HepG2 (cell line): ENCODE measurements at regions not wholly inside any gene's neighbourhood (a gene's known extent, or its start where the extent isn't known, plus 50 kb on each side); places are given as distances from the start of the nearest gene placed in this dataset.

Experiments used
- ATAC-seq: fragments of 200-7000 bp; cut with Tn5 transposase; 3 replicates; pipeline ENCODE4 v1.9.1; 2020; ENCODE audit warnings: mild to moderate bottlenecking, moderate library complexity
- BruUV-seq: library from RNA; stranded (reverse); fragments of 400-500 nt; replicated peaks from 2 replicates; lab custom pipeline; 2021; lab: Mats Ljungman, UMichigan
- CTCF ChIA-PET: fragments of 300-600 bp; formaldehyde crosslinking; extraction: SDS; loops from one replicate; lab custom pipeline; 2021; ENCODE audit warnings: low total read pairs, inconsistent platforms, low intra/inter-chr PET ratio; lab: Yijun Ruan, JAX
- POLR2A ChIA-PET: fragments of 350-600 bp; sonication (Branson Sonifier 250); formaldehyde crosslinking; loops from one replicate; lab custom pipeline; 2020; ENCODE audit warnings: antibody characterized with exemption, inconsistent platforms; lab: Yijun Ruan, JAX
- DNase-seq: peaks from one replicate; pipeline ENCODE4 v3.0.0-alpha.2; 2015; ENCODE audit warnings: low spot score
- FAIRE-seq: peaks from 3 replicates; lab custom pipeline; 2011; peaks lifted over from hg19 to GRCh38; lab: Jason Lieb, UNC
- H2AFZ ChIP-seq: one replicate; pipeline ENCODE4 v1.6.1; 2011; ENCODE audit warnings: low read length, inconsistent platforms
- H3K27ac ChIP-seq: fragments of 300-600 bp; 3 replicates; pipeline ENCODE4 v1.8.0; 2011; ENCODE audit warnings: mixed run types, mild to moderate bottlenecking, mixed read lengths, low read length, inconsistent platforms; ENCODE audit not compliant: insufficient read depth; ENCODE audit errors: extremely low read length
- H3K27me3 ChIP-seq, 2 experiments: fragments of 200-600 bp in 1 of 2; 2 replicates in 1 of 2; 3 replicates in 1 of 2; pipeline versions ENCODE4 v1.6.0 to v1.8.0; 2011; ENCODE audit warnings: low read length in 2 of 2, mild to moderate bottlenecking in 2 of 2, moderate library complexity in 2 of 2, inconsistent platforms in 1 of 2; ENCODE audit not compliant: insufficient read depth in 2 of 2, control insufficient read depth in 1 of 2
- H3K36me3 ChIP-seq, 2 experiments: fragments of 200-600 bp in 1 of 2; replicated peaks in 1 of 2; 2 replicates in 1 of 2; 3 replicates in 1 of 2; pipeline versions ENCODE4 v1.5.1 to v1.8.0; 2011; ENCODE audit warnings: low read length in 2 of 2, inconsistent platforms in 1 of 2; ENCODE audit not compliant: insufficient read depth in 2 of 2, control insufficient read depth in 1 of 2
- H3K4me1 ChIP-seq: 2 replicates; pipeline ENCODE4 v1.5.1; 2012; ENCODE audit warnings: low read length, inconsistent platforms; ENCODE audit not compliant: insufficient read depth
- H3K4me2 ChIP-seq: 2 replicates; pipeline ENCODE4 v1.6.0; 2011; ENCODE audit warnings: low read depth, low read length, inconsistent platforms
- H3K4me3 ChIP-seq, 3 experiments: fragments of 200-600 bp in 1 of 3; sonication (generic), shearing (Covaris generic) in 1 of 3; replicated peaks in 1 of 3; 2 replicates each; pipeline ENCODE4 v1.5.1; 2011 to 2016; ENCODE audit warnings: low read length in 3 of 3, inconsistent platforms in 2 of 3, low read depth in 2 of 3, mild to moderate bottlenecking in 2 of 3, control low read depth in 1 of 3, mixed read lengths in 1 of 3; ENCODE audit not compliant: insufficient read depth in 1 of 3
- H3K79me2 ChIP-seq: one replicate; pipeline ENCODE4 v1.6.1; 2011; ENCODE audit warnings: low read length, inconsistent platforms; ENCODE audit not compliant: insufficient read depth
- H3K9ac ChIP-seq: 2 replicates; pipeline ENCODE4 v1.6.0; 2011; ENCODE audit warnings: mild to moderate bottlenecking, low read depth, low read length, inconsistent platforms; ENCODE audit not compliant: insufficient read depth
- H3K9me3 ChIP-seq: 2 replicates; pipeline ENCODE4 v1.5.1; 2012; ENCODE audit warnings: mild to moderate bottlenecking, low read length
- H4K20me1 ChIP-seq: 2 replicates; pipeline ENCODE4 v1.6.0; 2011; ENCODE audit warnings: inconsistent platforms, mild to moderate bottlenecking, low read length, moderate library complexity; ENCODE audit not compliant: insufficient read depth
- CENPX ChIP-seq: sonication (generic); formaldehyde crosslinking; IDR thresholded peaks from 2 replicates; pipeline ENCODE4 v1.9.0; 2021; ENCODE audit warnings: mild to moderate bottlenecking, missing genetic modification reagents, moderate library complexity
- DPF2 ChIP-seq: sonication (generic); formaldehyde crosslinking; IDR thresholded peaks from 2 replicates; pipeline ENCODE4 v1.4.0; 2020; ENCODE audit warnings: mild to moderate bottlenecking, low read depth, missing genetic modification reagents, borderline replicate concordance
- GATAD1 ChIP-seq: IDR thresholded peaks from 2 replicates; pipeline ENCODE4 v1.6.1; 2016; ENCODE audit warnings: missing genetic modification reagents, missing compliant biosample characterization
- HOXA3 ChIP-seq: sonication (generic); formaldehyde crosslinking; IDR thresholded peaks from 2 replicates; pipeline ENCODE4 v1.5.0; 2020; ENCODE audit warnings: missing genetic modification reagents
- ZNF660 ChIP-seq: sonication (generic); formaldehyde crosslinking; IDR thresholded peaks from 2 replicates; pipeline ENCODE4 v1.5.1; 2020; ENCODE audit warnings: mild to moderate bottlenecking, low read depth, missing genetic modification reagents, borderline replicate concordance
- WGBS: methylation state at CpG from one replicate; pipeline ENCODE4 v1.1.6; 2017; ENCODE audit warnings: low lambda C conversion rate; 5-methylcytosine and 5-hydroxymethylcytosine counted together
- in situ Hi-C: cut with HindIII; loops from 2 replicates; pipeline ENCODE4 v1.10.0; 2017; ENCODE audit warnings: low pct_unique_long_range_greater_than_20kb; ENCODE audit not compliant: extremely low pct_ligation_motif_present
- intact Hi-C: fragments of 100-400 bp; cut with micrococcal nuclease; formaldehyde crosslinking; loops from one replicate; pipeline ENCODE4 v1.10.0; 2022; ENCODE audit not compliant: unreplicated experiment
- TF ChIP-seq, protein P1 (sequence below): sonication (generic); formaldehyde crosslinking; IDR thresholded peaks from 2 replicates; pipeline ENCODE4 v1.4.0; 2020; ENCODE audit warnings: missing genetic modification reagents
- TF ChIP-seq, protein P2 (sequence below): sonication (generic); formaldehyde crosslinking; IDR thresholded peaks from 2 replicates; pipeline ENCODE4 v1.4.0; 2020; ENCODE audit warnings: low read depth, missing genetic modification reagents
- TF ChIP-seq, protein P3 (sequence below): sonication (generic); formaldehyde crosslinking; IDR thresholded peaks from 2 replicates; pipeline ENCODE4 v1.4.0; 2020; ENCODE audit warnings: missing genetic modification reagents

DNA sequence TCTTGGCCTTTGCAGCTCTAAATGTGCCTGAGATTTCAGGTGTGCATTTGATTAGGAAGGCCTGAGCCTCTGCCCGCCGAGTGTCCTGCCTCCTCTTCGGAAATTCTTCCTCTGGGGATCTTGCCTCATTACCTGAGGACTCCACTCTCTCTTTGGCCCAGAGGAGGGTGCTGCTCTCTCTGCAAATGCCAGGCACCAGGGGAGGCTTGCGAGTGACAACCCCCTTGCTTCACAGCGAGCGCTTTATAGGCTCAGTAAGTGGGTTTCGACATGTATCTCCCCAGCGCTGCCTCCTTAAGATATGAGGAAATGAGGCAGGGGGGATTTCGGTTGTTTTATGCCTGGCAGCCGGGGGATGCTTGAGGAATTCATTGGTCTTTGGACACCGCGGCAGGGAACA is 423.9 kb downstream of the GLRX3 start:
- Histone ChIP-seq H3K27ac (no peak overlapping the region), H3K79me2 (no peaks in the 10 kb centered on the region), H3K27me3 (peaks cover 0 to 13% of the 10 kb centered on the region in 2 experiments; a peak in 2 of 5 replicates), H4K20me1 (0 out of 2 replicates have a peak, but pooled peaks cover 5% of the 10 kb centered on the region), H3K4me1 (no peaks in the 10 kb centered on the region), H3K36me3 (no peaks in the 10 kb centered on the region), H3K9ac (no peak overlapping the region), H3K4me3 (no peak overlapping the region), H2AFZ (no peak overlapping the region), H3K9me3 (no peaks in the 10 kb centered on the region), H3K4me2 (no peak overlapping the region)
- WGBS = 39% methylated on average over 7 of the region's 12 CpGs
- ATAC-seq (no peak), DNase-seq (no peak), FAIRE-seq (no peak)
- intact Hi-C loops (no loop called here), in situ Hi-C loops (no loop called here)
- ChIA-PET POLR2A (no interaction called here), CTCF (no interaction called here)
- TF ChIP-seq DPF2 (CRISPR knock-in tag) = no peak
- BruUV-seq = no TSS peak

DNA sequence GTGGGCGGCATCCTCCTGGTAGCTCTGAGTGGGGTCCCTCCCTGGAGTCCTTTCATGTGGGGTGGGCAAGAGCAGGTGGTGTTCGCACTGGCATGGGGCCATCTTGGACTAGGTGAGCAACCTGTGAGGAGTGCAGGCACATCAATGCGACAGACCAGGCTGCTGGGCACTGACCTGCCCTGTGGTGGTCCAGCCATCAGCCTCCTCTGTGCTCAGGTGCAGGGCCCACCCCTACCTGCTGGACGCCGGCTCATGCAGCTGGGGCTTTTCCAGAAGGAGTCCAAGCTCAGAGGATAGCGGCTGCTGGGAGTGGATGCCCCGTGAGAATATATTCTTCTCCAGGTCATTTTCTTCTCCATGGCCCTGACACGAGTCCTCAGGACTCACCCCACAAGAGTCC is 424.4 kb downstream of the GLRX3 start:
- intact Hi-C loops (no loop called here), in situ Hi-C loops (no loop called here)
- H3K9ac ChIP-seq = no peak overlapping the region
- H4K20me1 ChIP-seq = 0 out of 2 replicates have a peak, but pooled peaks cover 5% of the 10 kb centered on the region
- POLR2A ChIA-PET = no interaction called here
- no peaks in the 10 kb centered on the region for H3K4me1 ChIP-seq
- BruUV-seq = no TSS peak
- CTCF ChIA-PET = no interaction called here
- no peak overlapping the region for H3K4me3 ChIP-seq
- WGBS = 37% methylated on average over 7 of the region's 8 CpGs
- H3K36me3 ChIP-seq = no peaks in the 10 kb centered on the region
- FAIRE-seq = no peak
- ATAC-seq = no peak
- H2AFZ ChIP-seq = no peak overlapping the region
- no peak overlapping the region for H3K4me2 ChIP-seq
- H3K9me3 ChIP-seq = no peaks in the 10 kb centered on the region
- H3K27ac ChIP-seq = no peak overlapping the region
- no peak for DNase-seq
- H3K27me3 ChIP-seq = peaks cover 0 to 12% of the 10 kb centered on the region in 2 experiments; a peak in 2 of 5 replicates
- H3K79me2 ChIP-seq = no peaks in the 10 kb centered on the region
- no peak for TF ChIP-seq CENPX
- TF ChIP-seq HOXA3 = no peak
- TF ChIP-seq, protein P1, sequence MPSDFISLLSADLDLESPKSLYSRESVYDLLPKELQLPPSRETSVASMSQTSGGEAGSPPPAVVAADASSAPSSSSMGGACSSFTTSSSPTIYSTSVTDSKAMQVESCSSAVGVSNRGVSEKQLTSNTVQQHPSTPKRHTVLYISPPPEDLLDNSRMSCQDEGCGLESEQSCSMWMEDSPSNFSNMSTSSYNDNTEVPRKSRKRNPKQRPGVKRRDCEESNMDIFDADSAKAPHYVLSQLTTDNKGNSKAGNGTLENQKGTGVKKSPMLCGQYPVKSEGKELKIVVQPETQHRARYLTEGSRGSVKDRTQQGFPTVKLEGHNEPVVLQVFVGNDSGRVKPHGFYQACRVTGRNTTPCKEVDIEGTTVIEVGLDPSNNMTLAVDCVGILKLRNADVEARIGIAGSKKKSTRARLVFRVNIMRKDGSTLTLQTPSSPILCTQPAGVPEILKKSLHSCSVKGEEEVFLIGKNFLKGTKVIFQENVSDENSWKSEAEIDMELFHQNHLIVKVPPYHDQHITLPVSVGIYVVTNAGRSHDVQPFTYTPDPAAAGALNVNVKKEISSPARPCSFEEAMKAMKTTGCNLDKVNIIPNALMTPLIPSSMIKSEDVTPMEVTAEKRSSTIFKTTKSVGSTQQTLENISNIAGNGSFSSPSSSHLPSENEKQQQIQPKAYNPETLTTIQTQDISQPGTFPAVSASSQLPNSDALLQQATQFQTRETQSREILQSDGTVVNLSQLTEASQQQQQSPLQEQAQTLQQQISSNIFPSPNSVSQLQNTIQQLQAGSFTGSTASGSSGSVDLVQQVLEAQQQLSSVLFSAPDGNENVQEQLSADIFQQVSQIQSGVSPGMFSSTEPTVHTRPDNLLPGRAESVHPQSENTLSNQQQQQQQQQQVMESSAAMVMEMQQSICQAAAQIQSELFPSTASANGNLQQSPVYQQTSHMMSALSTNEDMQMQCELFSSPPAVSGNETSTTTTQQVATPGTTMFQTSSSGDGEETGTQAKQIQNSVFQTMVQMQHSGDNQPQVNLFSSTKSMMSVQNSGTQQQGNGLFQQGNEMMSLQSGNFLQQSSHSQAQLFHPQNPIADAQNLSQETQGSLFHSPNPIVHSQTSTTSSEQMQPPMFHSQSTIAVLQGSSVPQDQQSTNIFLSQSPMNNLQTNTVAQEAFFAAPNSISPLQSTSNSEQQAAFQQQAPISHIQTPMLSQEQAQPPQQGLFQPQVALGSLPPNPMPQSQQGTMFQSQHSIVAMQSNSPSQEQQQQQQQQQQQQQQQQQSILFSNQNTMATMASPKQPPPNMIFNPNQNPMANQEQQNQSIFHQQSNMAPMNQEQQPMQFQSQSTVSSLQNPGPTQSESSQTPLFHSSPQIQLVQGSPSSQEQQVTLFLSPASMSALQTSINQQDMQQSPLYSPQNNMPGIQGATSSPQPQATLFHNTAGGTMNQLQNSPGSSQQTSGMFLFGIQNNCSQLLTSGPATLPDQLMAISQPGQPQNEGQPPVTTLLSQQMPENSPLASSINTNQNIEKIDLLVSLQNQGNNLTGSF (CRISPR knock-in tag) = no peak
- no peak for TF ChIP-seq ZNF660
- TF ChIP-seq, protein P2, sequence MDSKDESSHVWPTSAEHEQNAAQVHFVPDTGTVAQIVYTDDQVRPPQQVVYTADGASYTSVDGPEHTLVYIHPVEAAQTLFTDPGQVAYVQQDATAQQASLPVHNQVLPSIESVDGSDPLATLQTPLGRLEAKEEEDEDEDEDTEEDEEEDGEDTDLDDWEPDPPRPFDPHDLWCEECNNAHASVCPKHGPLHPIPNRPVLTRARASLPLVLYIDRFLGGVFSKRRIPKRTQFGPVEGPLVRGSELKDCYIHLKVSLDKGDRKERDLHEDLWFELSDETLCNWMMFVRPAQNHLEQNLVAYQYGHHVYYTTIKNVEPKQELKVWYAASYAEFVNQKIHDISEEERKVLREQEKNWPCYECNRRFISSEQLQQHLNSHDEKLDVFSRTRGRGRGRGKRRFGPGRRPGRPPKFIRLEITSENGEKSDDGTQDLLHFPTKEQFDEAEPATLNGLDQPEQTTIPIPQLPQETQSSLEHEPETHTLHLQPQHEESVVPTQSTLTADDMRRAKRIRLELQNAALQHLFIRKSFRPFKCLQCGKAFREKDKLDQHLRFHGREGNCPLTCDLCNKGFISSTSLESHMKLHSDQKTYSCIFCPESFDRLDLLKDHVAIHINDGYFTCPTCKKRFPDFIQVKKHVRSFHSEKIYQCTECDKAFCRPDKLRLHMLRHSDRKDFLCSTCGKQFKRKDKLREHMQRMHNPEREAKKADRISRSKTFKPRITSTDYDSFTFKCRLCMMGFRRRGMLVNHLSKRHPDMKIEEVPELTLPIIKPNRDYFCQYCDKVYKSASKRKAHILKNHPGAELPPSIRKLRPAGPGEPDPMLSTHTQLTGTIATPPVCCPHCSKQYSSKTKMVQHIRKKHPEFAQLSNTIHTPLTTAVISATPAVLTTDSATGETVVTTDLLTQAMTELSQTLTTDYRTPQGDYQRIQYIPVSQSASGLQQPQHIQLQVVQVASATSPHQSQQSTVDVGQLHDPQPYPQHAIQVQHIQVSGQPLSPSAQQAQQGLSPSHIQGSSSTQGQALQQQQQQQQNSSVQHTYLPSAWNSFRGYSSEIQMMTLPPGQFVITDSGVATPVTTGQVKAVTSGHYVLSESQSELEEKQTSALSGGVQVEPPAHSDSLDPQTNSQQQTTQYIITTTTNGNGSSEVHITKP = no peak
- TF ChIP-seq, protein P3, sequence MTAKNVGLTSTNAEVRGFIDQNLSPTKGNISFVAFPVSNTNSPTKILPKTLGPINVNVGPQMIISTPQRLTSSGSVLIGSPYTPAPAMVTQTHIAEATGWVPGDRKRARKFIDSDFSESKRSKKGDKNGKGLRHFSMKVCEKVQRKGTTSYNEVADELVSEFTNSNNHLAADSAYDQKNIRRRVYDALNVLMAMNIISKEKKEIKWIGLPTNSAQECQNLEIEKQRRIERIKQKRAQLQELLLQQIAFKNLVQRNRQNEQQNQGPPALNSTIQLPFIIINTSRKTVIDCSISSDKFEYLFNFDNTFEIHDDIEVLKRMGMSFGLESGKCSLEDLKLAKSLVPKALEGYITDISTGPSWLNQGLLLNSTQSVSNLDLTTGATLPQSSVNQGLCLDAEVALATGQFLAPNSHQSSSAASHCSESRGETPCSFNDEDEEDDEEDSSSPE (CRISPR knock-in tag) = no peak
- no peak for TF ChIP-seq GATAD1 (CRISPR knock-in tag)
